RWPE2 (cell line): ENCODE measurements at regions not wholly inside any gene's neighbourhood (a gene's known extent, or its start where the extent isn't known, plus 50 kb on each side); places are given as distances from the start of the nearest gene placed in this dataset.

Experiments used
- ATAC-seq: fragments of 200-7000 bp; cut with Tn5 transposase; 3 replicates; pipeline ENCODE4 v1.9.1; 2021; ENCODE audit warnings: low read depth
- DNase-seq: peaks from one replicate; pipeline ENCODE4 v3.0.0-alpha.2; 2020; ENCODE audit warnings: low spot score
- H3K27ac ChIP-seq: fragments of 450-650 bp; 2 replicates; pipeline ENCODE4 v1.5.1; 2017; ENCODE audit warnings: mild to moderate bottlenecking; ENCODE audit not compliant: poor library complexity, severe bottlenecking
- H3K27me3 ChIP-seq: fragments of 250-450 bp; sonication (Bioruptor Pico); 2 replicates; pipeline ENCODE4 v1.5.1; 2021; ENCODE audit warnings: mild to moderate bottlenecking, moderate library complexity; ENCODE audit not compliant: insufficient read depth, poor library complexity, severe bottlenecking
- H3K36me3 ChIP-seq: fragments of 250-450 bp; sonication (Bioruptor Pico); 2 replicates; pipeline ENCODE4 v1.5.1; 2020; ENCODE audit warnings: low read depth, mild to moderate bottlenecking, moderate library complexity
- H3K4me1 ChIP-seq: fragments of 250-450 bp; sonication (Bioruptor Pico); 2 replicates; pipeline ENCODE4 v1.5.1; 2021; ENCODE audit warnings: mild to moderate bottlenecking, moderate library complexity; ENCODE audit not compliant: insufficient read depth, poor library complexity, severe bottlenecking
- H3K4me3 ChIP-seq: fragments of 250-450 bp; sonication (Bioruptor Pico); 2 replicates; pipeline ENCODE4 v1.5.1; 2021; ENCODE audit warnings: mild to moderate bottlenecking, moderate library complexity; ENCODE audit not compliant: severe bottlenecking
- H3K9me3 ChIP-seq: fragments of 250-450 bp; sonication (Bioruptor Pico); 2 replicates; pipeline ENCODE4 v1.5.1; 2021; ENCODE audit warnings: mild to moderate bottlenecking, moderate library complexity; ENCODE audit not compliant: severe bottlenecking
- CTCF ChIP-seq: fragments of 450-650 bp; IDR thresholded peaks from one replicate; pipeline ENCODE4 v1.5.1; 2017; ENCODE audit warnings: mild to moderate bottlenecking, moderate library complexity; ENCODE audit not compliant: poor library complexity, severe bottlenecking

GRCh38 chr3:68059628-68060152, 405.3 kb upstream of the SUCLG2 start:
- DNase-seq (no peak), ATAC-seq (no peak)
- no peaks in the 10 kb centered on the region for H3K36me3 ChIP-seq
- no peak overlapping the region for H3K4me3 ChIP-seq
- H3K27me3 ChIP-seq, result no peaks in the 10 kb centered on the region
- no peak overlapping the region for H3K27ac ChIP-seq
- no peaks in the 10 kb centered on the region for H3K4me1 ChIP-seq
- H3K9me3 ChIP-seq, result no peaks in the 10 kb centered on the region
- no peak for TF ChIP-seq CTCF

DNA sequence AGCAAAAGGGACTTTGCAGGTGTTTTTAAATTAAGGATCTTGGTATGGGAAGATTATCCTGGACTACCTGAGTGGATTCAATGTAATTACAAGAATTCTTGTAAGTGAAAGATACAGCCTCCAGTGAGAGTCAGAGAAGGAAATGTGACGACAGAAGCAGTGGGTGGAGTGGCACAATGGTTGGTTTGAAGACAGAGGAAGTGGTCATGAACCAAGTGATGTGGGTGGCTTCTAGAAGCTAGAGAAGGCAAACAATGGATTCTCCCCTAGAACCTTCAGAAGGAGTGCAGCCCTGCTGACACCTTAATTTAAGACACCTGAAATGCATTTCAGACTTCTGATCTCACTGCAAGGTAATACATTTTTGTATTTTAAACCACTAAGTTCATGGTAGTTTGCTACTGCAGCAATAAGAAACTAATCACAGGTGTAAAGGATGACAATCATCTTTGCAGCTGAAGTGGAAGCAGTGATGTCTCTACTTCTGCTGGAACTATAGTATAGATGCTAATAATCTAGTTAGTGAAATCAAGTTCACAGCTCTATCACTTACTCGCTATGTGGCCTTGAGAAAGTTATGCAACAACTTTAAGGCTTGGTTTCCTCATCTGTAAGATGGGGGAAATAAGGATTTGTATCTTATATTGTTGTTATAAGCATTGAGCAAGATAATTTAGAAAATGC, 403.4 kb upstream of the SUCLG2 start:
- no peak for TF ChIP-seq CTCF
- no peaks in the 10 kb centered on the region for H3K4me1 ChIP-seq
- no peak overlapping the region for H3K27ac ChIP-seq
- H3K36me3 ChIP-seq, result no peaks in the 10 kb centered on the region
- no peak for ATAC-seq
- no peaks in the 10 kb centered on the region for H3K27me3 ChIP-seq
- H3K9me3 ChIP-seq, result no peaks in the 10 kb centered on the region
- no peak overlapping the region for H3K4me3 ChIP-seq
- DNase-seq, result no peak

DNA sequence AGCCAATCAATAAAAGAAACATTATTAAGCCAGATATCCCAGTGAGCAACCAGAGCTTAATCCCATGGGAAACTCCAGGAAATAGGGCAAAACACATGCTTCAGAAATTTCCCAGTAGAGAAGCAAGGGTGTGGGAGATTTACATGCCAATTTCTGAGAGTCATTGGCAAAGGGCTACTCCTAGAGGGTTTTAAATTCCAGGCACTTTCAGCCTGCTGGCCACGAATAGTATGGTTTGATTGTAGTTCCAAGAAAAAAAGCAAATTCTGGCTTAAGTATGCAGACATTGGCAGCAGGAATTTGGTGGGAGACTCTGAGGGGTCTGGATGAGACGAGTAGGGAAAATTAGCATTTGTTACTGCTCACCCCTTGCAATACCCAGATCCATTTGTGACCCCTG, 402.1 kb upstream of the SUCLG2 start:
- ATAC-seq, result no peak
- Histone ChIP-seq H3K27me3 (no peaks in the 10 kb centered on the region), H3K9me3 (no peaks in the 10 kb centered on the region), H3K27ac (no peak overlapping the region), H3K36me3 (no peaks in the 10 kb centered on the region), H3K4me1 (no peaks in the 10 kb centered on the region), H3K4me3 (no peak overlapping the region)
- TF ChIP-seq CTCF, result no peak
- no peak for DNase-seq

GRCh38 chr3:68055215-68055614, 400.8 kb upstream of the SUCLG2 start:
- TF ChIP-seq CTCF, result no peak
- Histone ChIP-seq H3K4me3 (no peak overlapping the region), H3K36me3 (no peaks in the 10 kb centered on the region), H3K4me1 (no peaks in the 10 kb centered on the region), H3K27ac (no peak overlapping the region), H3K9me3 (no peaks in the 10 kb centered on the region), H3K27me3 (no peaks in the 10 kb centered on the region)
- DNase-seq (no peak), ATAC-seq (no peak)

DNA sequence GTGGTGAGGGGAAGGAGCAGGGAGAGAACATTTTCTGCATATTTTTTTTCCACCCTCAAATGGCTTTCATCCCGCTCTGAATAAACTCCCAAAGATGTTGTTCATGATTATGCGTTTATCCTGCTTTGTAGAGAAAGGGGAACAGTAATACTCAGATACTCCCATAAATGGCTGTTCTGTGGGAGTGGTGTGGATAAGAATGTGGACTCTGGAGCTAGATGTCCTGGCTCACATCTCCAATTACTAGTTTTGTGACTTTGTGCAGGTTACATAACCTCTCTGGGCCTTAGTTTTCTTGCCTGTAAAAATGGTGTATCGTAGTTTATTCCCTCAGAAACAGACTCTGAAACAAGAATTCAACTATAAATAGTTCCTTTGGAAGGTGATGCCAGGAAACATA, 395.4 kb upstream of the SUCLG2 start:
- no peak for DNase-seq
- no peak for TF ChIP-seq CTCF
- no peaks in the 10 kb centered on the region for H3K27me3 ChIP-seq
- no peak for ATAC-seq
- no peaks in the 10 kb centered on the region for H3K4me1 ChIP-seq
- no peak overlapping the region for H3K4me3 ChIP-seq
- H3K36me3 ChIP-seq, result no peaks in the 10 kb centered on the region
- H3K9me3 ChIP-seq, result no peaks in the 10 kb centered on the region
- no peak overlapping the region for H3K27ac ChIP-seq
